Middle frontal gyrus (tissue), 1 donor: ENCODE measurements at regions not wholly inside any gene's neighbourhood (a gene's known extent, or its start where the extent isn't known, plus 50 kb on each side); places are given as distances from the start of the nearest gene placed in this dataset.

Experiments used
- DNase-seq: peaks from one replicate; pipeline ENCODE4 v3.0.0-alpha.2; 2015; ENCODE audit warnings: low spot score; ENCODE audit errors: extremely low spot score

DNA sequence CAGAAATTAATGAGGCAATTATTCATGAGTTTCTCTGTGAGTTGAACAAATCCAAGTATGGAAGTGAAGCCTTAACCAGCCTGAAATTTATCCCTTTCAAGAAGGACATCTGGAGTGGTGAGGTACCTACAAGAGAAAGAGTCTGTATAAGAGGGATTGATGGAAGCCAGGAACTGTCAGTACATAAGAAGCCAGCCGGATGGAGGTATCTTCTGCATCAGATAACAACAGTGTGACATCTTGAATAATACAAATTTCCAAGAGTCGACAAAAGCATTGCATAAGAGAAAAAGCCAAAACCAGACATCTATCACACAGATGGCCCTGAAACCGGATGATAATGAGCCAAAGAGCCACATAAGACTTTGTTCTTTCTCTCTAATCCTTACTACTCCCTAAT, 781.2 kb downstream of the FLRT2 start:
- DNase-seq: no peak

DNA sequence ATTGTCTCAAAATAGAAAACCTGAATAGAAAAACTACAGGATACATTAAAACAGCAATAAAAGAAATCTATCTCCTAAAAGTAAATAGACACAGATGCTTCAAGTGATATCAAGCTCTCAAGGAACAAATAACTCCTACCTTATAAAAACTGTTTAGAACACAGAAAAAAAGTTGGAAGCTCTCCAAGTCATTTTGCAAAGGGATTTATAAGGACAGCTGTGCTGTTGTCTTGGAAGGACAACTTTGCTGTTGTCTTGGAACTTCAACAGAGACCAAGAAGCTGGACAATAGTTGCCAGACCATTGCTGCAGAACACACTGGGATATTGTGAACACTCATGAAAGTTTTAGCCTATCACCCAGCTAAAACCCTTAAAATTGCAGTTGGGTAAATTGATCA, 780.7 kb downstream of the FLRT2 start:
- DNase-seq: no peak

- no peak for DNase-seq
These were observed 780.2 kb downstream of the FLRT2 start for GRCh38 chr14:86310148-86310547.

- DNase-seq: no peak
These were observed 775.1 kb downstream of the FLRT2 start for GRCh38 chr14:86305058-86305457.

DNA sequence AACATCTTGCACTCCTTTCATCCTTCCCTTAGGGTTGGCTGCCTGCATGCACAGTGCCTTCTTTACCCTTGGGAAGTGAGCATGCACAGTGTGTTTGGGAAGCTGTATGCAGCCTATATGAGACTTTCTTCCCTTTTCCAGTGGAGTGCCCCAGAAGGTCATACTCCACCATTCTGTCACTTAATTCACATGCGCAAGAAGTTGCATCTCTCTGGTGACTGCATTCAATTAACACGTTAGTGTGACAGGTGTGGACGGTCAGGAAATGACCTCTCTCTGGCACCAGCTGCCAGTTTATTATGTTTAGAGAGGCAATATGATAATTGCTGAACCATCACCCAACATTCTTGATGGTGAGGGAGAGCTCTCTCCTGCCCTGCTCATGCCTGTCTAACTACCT, 770.0 kb downstream of the FLRT2 start:
- no peak for DNase-seq

- DNase-seq: no peak
These were observed 766.2 kb downstream of the FLRT2 start for GRCh38 chr14:86296173-86296572.

DNA sequence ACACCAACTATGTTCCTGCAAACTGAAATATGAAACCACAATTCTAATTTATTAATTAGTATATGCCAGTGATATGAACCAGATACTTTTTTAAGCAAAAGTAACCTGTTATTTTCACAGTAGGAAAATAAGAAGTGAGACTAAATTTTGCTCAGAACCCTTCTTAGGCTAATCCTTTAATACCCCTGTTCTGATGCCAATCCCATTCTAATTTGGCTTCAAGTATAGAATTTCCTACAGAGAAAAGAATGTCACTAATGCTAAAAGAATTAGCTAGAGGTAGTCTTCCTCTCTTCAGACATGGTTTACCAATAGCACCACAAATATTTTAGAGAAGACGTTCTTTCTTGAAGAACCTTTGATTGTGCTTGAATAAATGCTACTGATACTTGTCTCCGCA, 758.4 kb downstream of the FLRT2 start:
- DNase-seq: no peak

DNA sequence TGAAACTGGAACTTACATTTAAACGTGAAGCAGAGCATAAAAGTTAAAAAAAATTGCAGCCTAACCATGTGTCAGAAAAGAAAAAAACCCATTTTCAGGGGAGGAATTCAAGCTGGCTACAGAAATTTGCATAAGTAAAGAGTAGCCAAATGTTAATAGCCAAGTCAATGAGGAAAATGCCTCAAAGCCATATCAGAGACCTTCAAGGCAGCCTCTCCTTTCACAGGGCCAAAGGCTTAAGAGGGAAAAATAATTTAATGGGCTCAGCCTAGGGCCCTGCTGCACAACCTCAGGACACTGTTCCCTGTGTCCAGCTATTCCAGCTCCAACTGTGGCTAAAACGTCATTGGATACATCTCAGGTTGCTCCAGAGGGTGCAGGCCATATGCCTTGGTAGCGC, 749.5 kb downstream of the FLRT2 start:
- DNase-seq: no peak

DNA sequence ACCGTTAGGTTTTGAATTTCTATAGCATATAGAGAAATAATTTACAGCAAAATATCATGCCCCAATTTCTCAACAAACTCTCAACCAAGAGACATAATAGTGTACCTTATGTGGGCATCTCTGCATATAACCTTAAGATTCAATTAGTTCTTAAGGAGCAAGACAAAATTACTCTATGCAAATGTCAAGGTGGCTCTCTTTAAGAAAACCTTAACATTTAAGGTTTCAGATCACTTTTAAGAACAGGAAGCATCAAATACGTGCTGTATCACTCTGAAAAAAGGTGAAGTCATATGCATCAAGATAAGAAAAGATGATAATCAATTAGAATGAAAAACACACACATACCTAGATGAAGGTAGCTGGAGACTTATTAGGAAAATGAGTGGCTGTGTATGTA, 728.0 kb downstream of the FLRT2 start:
- no peak for DNase-seq

DNA sequence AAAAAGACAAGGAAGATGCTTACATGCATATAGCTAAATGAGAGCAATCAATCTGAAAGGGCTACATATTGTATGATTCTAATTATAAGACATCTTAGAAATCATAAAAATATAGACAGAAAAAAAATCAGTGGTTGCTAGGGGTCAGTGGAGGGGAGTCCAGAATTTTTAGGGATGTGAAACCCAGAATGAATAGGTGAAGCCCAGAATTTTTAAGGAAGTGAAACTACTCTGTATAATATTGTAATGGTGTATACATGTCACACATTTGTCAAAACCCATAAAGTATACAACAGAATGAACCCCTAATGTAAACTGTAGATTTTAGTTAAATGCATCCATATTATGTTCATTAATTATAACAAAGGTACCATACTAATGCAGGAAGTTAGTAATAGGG, 713.2 kb downstream of the FLRT2 start:
- no peak for DNase-seq

DNA sequence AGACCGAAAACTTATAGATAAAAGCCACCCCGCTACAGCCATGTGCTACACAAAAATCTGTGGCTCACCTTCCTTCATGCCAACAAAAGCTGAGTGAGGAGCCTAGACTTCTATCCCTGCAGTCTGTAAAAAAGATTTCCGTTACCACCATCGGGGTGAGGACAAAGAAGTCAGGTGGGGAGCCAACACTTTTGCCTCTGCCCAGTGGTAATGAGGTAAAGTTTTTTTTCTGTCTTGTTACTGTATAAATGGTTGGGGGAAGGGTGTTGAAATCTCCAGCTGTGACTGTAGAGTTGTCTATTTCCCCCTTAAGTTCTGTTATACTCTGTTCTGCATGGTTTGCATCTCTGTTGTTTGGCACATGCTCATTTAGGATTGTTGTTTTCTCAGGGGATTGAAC, 707.8 kb downstream of the FLRT2 start:
- DNase-seq: no peak

- DNase-seq: no peak
These were observed 691.8 kb downstream of the FLRT2 start for GRCh38 chr14:86221755-86222154.

- DNase-seq: no peak
These were observed 691.1 kb downstream of the FLRT2 start for GRCh38 chr14:86221000-86221399.

- no peak for DNase-seq
These were observed 687.6 kb downstream of the FLRT2 start for GRCh38 chr14:86217523-86217922.

DNA sequence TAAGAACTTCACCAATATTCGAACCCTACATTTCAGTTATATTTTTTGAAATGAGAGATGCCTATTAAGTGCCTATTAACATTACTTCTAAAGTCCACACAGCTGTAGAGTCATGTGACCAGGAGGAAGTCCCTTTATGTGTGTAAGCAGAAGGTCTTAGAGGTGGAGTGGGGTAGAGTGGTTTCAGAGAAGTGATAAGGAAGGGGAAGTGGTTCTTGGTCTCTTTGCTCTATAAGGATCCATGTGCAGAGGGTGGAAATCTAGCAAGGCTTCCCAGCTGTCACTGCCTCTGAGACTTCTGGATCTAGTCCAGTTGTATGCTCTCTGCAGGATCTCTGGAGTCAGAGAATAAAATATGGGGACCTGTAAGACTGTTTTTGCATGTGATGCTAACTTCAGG, 673.9 kb downstream of the FLRT2 start:
- no peak for DNase-seq

DNA sequence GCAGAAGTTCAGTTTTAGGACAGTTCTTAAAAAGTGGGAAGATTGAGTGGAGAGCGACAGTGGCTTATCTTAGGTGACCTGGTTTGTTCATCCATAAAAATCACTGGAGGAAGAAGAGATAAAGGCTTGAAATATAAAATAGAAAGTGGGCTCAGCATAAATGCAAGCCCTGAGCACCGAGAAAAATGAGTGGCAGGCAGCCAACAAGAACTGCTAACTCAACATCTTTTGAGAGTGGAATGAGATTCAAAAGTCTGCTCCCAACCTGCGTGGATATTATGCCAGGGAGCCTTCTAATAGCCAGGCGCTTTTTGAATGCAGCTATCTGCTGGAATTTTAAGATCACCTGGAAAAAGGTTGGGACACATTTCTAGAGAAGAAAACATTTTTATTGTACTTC, 666.5 kb downstream of the FLRT2 start:
- DNase-seq: no peak

GRCh38 chr14:86193756-86194155, 663.8 kb downstream of the FLRT2 start:
- no peak for DNase-seq

DNA sequence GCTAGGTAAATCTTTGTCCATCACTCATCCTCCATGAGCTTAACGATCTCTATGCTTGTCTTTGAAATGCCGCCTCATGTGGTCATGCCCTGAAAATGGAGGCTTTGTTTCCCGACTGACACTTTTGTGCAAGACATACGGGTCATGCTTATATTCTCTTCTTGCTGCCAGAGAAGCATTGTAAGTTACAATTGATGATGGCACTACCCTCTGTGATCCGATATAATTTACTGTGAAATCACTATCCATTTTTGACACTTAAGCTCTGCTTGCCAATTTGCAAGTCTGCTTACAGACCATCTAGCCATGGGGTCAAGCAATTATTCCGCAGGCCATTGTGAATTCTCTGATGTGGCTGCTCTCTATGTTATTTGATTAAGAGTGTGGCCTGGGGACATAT, 650.0 kb downstream of the FLRT2 start:
- no peak for DNase-seq

GRCh38 chr14:86168371-86168770, 638.4 kb downstream of the FLRT2 start:
- DNase-seq: no peak

GRCh38 chr14:86166541-86166940, 636.6 kb downstream of the FLRT2 start:
- DNase-seq: no peak

DNA sequence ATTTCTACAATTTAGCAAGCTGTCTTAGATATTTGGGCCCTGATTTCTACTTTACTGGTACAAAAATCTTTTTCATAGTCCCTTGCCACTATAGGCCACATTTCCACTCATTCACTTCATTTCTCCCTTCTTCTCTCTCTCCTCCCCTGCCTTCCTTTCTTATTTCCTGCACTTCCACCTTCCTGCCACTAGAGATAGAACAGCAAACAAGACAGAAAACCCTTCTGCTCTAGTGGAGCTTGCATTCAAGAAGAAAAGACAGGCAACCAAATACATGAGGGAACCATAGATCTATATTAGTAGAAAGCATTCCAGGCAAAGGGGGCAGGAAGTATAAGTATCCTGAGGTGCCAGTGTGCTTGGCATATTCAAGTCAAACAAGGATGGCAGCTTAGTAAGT, 623.5 kb downstream of the FLRT2 start:
- DNase-seq: no peak

DNA sequence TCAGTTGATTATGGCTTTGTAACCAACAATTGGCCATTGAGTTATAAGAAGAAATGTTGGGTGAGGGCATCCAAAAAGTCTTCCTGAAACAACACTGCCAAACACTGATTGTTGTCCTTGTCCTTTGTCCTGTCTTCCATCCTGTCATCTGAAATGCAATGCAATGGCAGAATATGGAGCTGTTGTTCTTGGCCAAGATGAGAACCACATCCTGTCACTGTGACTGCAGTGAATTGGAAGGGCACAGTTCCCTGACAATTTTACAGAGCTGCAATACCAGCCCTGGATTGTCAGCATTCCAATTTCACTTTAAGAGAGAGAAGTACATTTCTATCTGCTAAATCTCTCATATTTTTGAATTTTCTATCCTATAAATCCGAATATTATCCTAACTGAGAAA, 613.3 kb downstream of the FLRT2 start:
- DNase-seq: no peak

DNA sequence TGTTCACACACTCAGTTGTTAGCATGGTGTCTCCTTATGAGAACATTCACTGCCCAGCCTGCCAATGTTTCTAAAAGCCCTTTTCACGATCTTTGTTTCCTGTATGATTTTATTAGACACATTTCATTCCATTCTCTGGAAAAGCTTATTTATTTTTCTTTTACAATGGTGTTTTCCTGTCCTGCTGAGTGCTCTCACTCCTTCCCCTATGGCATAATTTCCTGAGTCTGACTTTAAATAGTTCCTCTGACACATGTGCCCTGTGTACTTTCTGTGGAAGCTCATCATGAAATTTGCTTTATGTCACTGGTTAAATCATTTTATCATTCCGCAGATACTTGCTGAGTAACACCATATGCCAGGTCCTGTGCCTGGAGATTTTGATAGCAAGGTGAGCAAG, 612.0 kb downstream of the FLRT2 start:
- no peak for DNase-seq

DNA sequence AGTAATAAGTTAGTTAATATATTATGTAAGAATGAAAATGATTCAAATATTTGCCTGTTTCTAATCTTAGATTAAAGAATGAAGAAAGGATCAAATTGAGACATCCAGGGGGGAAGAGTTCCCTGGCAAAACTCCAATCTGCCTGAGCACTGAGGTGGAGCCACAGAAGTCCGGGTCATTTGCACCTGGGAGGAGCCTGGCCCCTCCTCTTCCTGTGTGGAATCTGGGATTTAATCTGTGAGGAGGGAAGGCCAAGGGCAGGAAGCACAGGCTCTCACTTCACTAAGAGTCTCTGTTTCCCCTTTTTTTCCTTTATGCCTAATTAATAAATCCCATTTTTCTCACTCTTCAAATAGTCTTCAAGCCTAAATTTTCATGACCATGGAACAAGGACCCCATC, 599.5 kb downstream of the FLRT2 start:
- no peak for DNase-seq

- no peak for DNase-seq
These were observed 594.4 kb downstream of the FLRT2 start for GRCh38 chr14:86124328-86124727.
